ENCODE measurements at regions not wholly inside any gene's neighbourhood (a gene's known extent, or its start where the extent isn't known, plus 50 kb on each side); places are given as distances from the start of the nearest gene placed in this dataset.
A peak's percentile ranks its signal among the peaks of the same experiment; 100 is the strongest.

GRCh38 chr2:160993654-160994061 lies 166.6 kb upstream of the TANK start:
- Histone ChIP-seq H3K4me1 (ENCODE audit: insufficient read depth, low read length) (no peaks in the 10 kb centered on the region), H3K79me2 (ENCODE audit: insufficient read depth, low read length) (no peaks in the 10 kb centered on the region), H4K20me1 (ENCODE audit: insufficient read depth, low read length) (no peaks in the 10 kb centered on the region), H3K27me3 (ENCODE audit: insufficient read depth, low read length) (no peaks in the 10 kb centered on the region), H2AFZ (ENCODE audit: low read depth, low read length) (no peak overlapping the region), H3K4me3 (ENCODE audit: insufficient read depth, low read depth, low read length) (no peak overlapping the region), H3K9ac (ENCODE audit: low read length) (no peak overlapping the region), H3K4me2 (ENCODE audit: low read length) (peak overlapping the region; percentile 60), H3K27ac (ENCODE audit: low read depth, low read length) (no peak overlapping the region), H3K36me3 (ENCODE audit: insufficient read depth, low read length) (no peaks in the 10 kb centered on the region), H3K9me3 (ENCODE audit: insufficient read depth, low read depth, low read length) (no peaks in the 10 kb centered on the region)
- peaks cover 14% of the 10 kb centered on the region for H3K4me1 Mint-ChIP-seq (ENCODE audit: low read depth, unreplicated experiment)
- H3K27ac Mint-ChIP-seq (ENCODE audit: unreplicated experiment): peak overlapping the region; percentile 63
- TF ChIP-seq EZH2 (IDR thresholded peaks at IDR 0.05; ENCODE audit: insufficient read depth, low read length): no peak
- TF ChIP-seq CTCF (IDR thresholded peaks at IDR 0.05; ENCODE audit: insufficient read depth, low read depth, low read length): no peak
- H3K4me3 Mint-ChIP-seq (ENCODE audit: unreplicated experiment): no peak overlapping the region
- no peaks in the 10 kb centered on the region for H3K36me3 Mint-ChIP-seq (ENCODE audit: low read depth, unreplicated experiment)
- FAIRE-seq: no peak
- H3K27me3 Mint-ChIP-seq (ENCODE audit: low read depth, unreplicated experiment): no peaks in the 10 kb centered on the region
- H3K9me3 Mint-ChIP-seq (ENCODE audit: unreplicated experiment): no peaks in the 10 kb centered on the region
- no peak for DNase-seq (ENCODE audit: low read depth)

GRCh38 chr2:160994141-160995002 lies 165.9 kb upstream of the TANK start:
- no peaks in the 10 kb centered on the region for H3K27me3 ChIP-seq (ENCODE audit: insufficient read depth, low read length)
- H3K9me3 ChIP-seq (ENCODE audit: insufficient read depth, low read depth, low read length): no peaks in the 10 kb centered on the region
- H3K27ac ChIP-seq (ENCODE audit: low read depth, low read length): no peak overlapping the region
- peak overlapping the region; percentile 33 for H2AFZ ChIP-seq (ENCODE audit: low read depth, low read length)
- H3K27ac Mint-ChIP-seq (ENCODE audit: unreplicated experiment): no peak overlapping the region
- no peaks in the 10 kb centered on the region for H3K36me3 ChIP-seq (ENCODE audit: insufficient read depth, low read length)
- H3K4me2 ChIP-seq (ENCODE audit: low read length): peak overlapping the region; percentile 60
- H3K79me2 ChIP-seq (ENCODE audit: insufficient read depth, low read length): no peaks in the 10 kb centered on the region
- peaks cover 14% of the 10 kb centered on the region for H3K4me1 Mint-ChIP-seq (ENCODE audit: low read depth, unreplicated experiment)
- TF ChIP-seq EZH2 (IDR thresholded peaks at IDR 0.05; ENCODE audit: insufficient read depth, low read length) (no peak), CTCF (IDR thresholded peaks at IDR 0.05; ENCODE audit: insufficient read depth, low read depth, low read length) (peak; percentile 90)
- H3K9ac ChIP-seq (ENCODE audit: low read length): peak overlapping the region; percentile 26
- H3K9me3 Mint-ChIP-seq (ENCODE audit: unreplicated experiment): no peaks in the 10 kb centered on the region
- no peak overlapping the region for H3K4me3 ChIP-seq (ENCODE audit: insufficient read depth, low read depth, low read length)
- H3K4me3 Mint-ChIP-seq (ENCODE audit: unreplicated experiment): no peak overlapping the region
- DNase-seq (ENCODE audit: low read depth): peak; percentile 82
- H4K20me1 ChIP-seq (ENCODE audit: insufficient read depth, low read length): no peaks in the 10 kb centered on the region
- no peaks in the 10 kb centered on the region for H3K27me3 Mint-ChIP-seq (ENCODE audit: low read depth, unreplicated experiment)
- peak; percentile 64 for FAIRE-seq
- H3K36me3 Mint-ChIP-seq (ENCODE audit: low read depth, unreplicated experiment): no peaks in the 10 kb centered on the region
- no peaks in the 10 kb centered on the region for H3K4me1 ChIP-seq (ENCODE audit: insufficient read depth, low read length)

GRCh38 chr2:160996584-160996983 lies 163.6 kb upstream of the TANK start:
- no peaks in the 10 kb centered on the region for H3K36me3 ChIP-seq (ENCODE audit: insufficient read depth, low read length)
- Mint-ChIP-seq H3K36me3 (ENCODE audit: low read depth, unreplicated experiment) (no peaks in the 10 kb centered on the region), H3K27me3 (ENCODE audit: low read depth, unreplicated experiment) (no peaks in the 10 kb centered on the region), H3K27ac (ENCODE audit: unreplicated experiment) (no peak overlapping the region), H3K4me1 (ENCODE audit: low read depth, unreplicated experiment) (peaks cover 4% of the 10 kb centered on the region), H3K9me3 (ENCODE audit: unreplicated experiment) (peaks cover 2% of the 10 kb centered on the region), H3K4me3 (ENCODE audit: unreplicated experiment) (no peak overlapping the region)
- H3K27me3 ChIP-seq (ENCODE audit: insufficient read depth, low read length): no peaks in the 10 kb centered on the region
- TF ChIP-seq EZH2 (IDR thresholded peaks at IDR 0.05; ENCODE audit: insufficient read depth, low read length): no peak
- TF ChIP-seq CTCF (IDR thresholded peaks at IDR 0.05; ENCODE audit: insufficient read depth, low read depth, low read length): no peak
- H3K79me2 ChIP-seq (ENCODE audit: insufficient read depth, low read length): no peaks in the 10 kb centered on the region
- no peak for FAIRE-seq
- no peaks in the 10 kb centered on the region for H4K20me1 ChIP-seq (ENCODE audit: insufficient read depth, low read length)
- DNase-seq (ENCODE audit: low read depth): no peak
- no peak overlapping the region for H3K4me2 ChIP-seq (ENCODE audit: low read length)
- no peak overlapping the region for H2AFZ ChIP-seq (ENCODE audit: low read depth, low read length)
- H3K9ac ChIP-seq (ENCODE audit: low read length): no peak overlapping the region
- H3K27ac ChIP-seq (ENCODE audit: low read depth, low read length): no peak overlapping the region
- no peaks in the 10 kb centered on the region for H3K9me3 ChIP-seq (ENCODE audit: insufficient read depth, low read depth, low read length)
- H3K4me1 ChIP-seq (ENCODE audit: insufficient read depth, low read length): no peaks in the 10 kb centered on the region
- no peak overlapping the region for H3K4me3 ChIP-seq (ENCODE audit: insufficient read depth, low read depth, low read length)

Data from astrocyte (in vitro differentiated cells and primary cell).